Sigmoid colon (tissue), 6 donors: ENCODE measurements at regions not wholly inside any gene's neighbourhood (a gene's known extent, or its start where the extent isn't known, plus 50 kb on each side); places are given as distances from the start of the nearest gene placed in this dataset.

Source experiments
- DNase-seq: peaks from one replicate; pipeline ENCODE4 v3.0.0-alpha.2; 2019
- H3K27ac ChIP-seq, 4 donors: fragments of 200-600 bp; sonication (generic); one replicate each; pipeline ENCODE4 v1.5.1; 2016 to 2019; ENCODE audit warnings: mild to moderate bottlenecking in 1 of 4
- H3K27me3 ChIP-seq, 3 donors: fragments of 200-600 bp; sonication (generic); one replicate each; pipeline ENCODE4 v1.5.1; 2019; ENCODE audit warnings: mild to moderate bottlenecking in 1 of 3
- H3K36me3 ChIP-seq, 4 donors: fragments of 200-600 bp; sonication (generic); one replicate each; pipeline ENCODE4 v1.5.1; 2016 to 2019
- H3K4me1 ChIP-seq, 4 donors: fragments of 200-600 bp; sonication (generic); one replicate each; pipeline ENCODE4 v1.5.1; 2017 to 2019
- H3K4me3 ChIP-seq, 4 donors: fragments of 200-600 bp; sonication (generic); one replicate each; pipeline ENCODE4 v1.5.1; 2017 to 2019; ENCODE audit warnings: mild to moderate bottlenecking in 2 of 4, moderate library complexity in 1 of 4
- H3K9me3 ChIP-seq, 4 donors: fragments of 200-600 bp in 3 of 4; sonication (generic) in 3 of 4; one replicate each; pipeline versions ENCODE4 v1.5.1 to v1.6.1; 2013 to 2019
- EP300 ChIP-seq, 4 donors: sonication (generic); formaldehyde crosslinking; IDR thresholded peaks; one replicate each; pipeline ENCODE4 v1.6.1; 2017; ENCODE audit warnings: antibody characterized with exemption in 4 of 4
- POLR2A ChIP-seq, 2 donors: fragments of 450-650 bp; IDR thresholded peaks; one replicate each; pipeline ENCODE4 v1.6.1; 2016; ENCODE audit warnings: antibody characterized with exemption in 2 of 2, mild to moderate bottlenecking in 2 of 2, moderate library complexity in 2 of 2
- POLR2AphosphoS5 ChIP-seq, 4 donors: sonication (generic); formaldehyde crosslinking; IDR thresholded peaks; one replicate each; pipeline ENCODE4 v1.6.1; 2017; ENCODE audit warnings: antibody characterized with exemption in 4 of 4
- WGBS, 2 donors: extraction: QIAGEN DNeasy Blood & Tissue Kit; methylation state at CpG; one replicate each; pipeline ENCODE4 v1.1.7; 2013; 5-methylcytosine and 5-hydroxymethylcytosine counted together
- intact Hi-C: fragments of 100-400 bp; cut with DNase I; formaldehyde crosslinking; loops from one replicate; pipeline ENCODE4 v1.15.1; 2023
- TF ChIP-seq, protein P1 (sequence below), 4 experiments: fragments of 450-650 bp in 3 of 4; fragments of 200-600 bp in 1 of 4; IDR thresholded peaks; one replicate each; pipeline ENCODE4 v1.5.1; 2016 to 2019; ENCODE audit warnings: antibody characterized with exemption in 4 of 4, mild to moderate bottlenecking in 3 of 4, moderate library complexity in 2 of 4
- donor health status: healthy with polysubstance abuse.
- donor health status: healthy.

GRCh38 chr10:77715536-77715935 lies 77.9 kb upstream of the KCNMA1 start:
- Histone ChIP-seq H3K9me3 (no peaks in the 10 kb centered on the region), H3K4me1 (peaks cover 0 to 8% (median 5%) of the 10 kb centered on the region in 4 donors), H3K27ac (no peak overlapping the region), H3K36me3 (no peaks in the 10 kb centered on the region), H3K27me3 (no peaks in the 10 kb centered on the region), H3K4me3 (no peak overlapping the region)
- no peak for DNase-seq
- intact Hi-C loops: no loop called here
- 87 to 94% methylated on average over 1 of the region's 1 CpG for WGBS, 2 donors
- TF ChIP-seq, protein P1, sequence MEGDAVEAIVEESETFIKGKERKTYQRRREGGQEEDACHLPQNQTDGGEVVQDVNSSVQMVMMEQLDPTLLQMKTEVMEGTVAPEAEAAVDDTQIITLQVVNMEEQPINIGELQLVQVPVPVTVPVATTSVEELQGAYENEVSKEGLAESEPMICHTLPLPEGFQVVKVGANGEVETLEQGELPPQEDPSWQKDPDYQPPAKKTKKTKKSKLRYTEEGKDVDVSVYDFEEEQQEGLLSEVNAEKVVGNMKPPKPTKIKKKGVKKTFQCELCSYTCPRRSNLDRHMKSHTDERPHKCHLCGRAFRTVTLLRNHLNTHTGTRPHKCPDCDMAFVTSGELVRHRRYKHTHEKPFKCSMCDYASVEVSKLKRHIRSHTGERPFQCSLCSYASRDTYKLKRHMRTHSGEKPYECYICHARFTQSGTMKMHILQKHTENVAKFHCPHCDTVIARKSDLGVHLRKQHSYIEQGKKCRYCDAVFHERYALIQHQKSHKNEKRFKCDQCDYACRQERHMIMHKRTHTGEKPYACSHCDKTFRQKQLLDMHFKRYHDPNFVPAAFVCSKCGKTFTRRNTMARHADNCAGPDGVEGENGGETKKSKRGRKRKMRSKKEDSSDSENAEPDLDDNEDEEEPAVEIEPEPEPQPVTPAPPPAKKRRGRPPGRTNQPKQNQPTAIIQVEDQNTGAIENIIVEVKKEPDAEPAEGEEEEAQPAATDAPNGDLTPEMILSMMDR (IDR thresholded peaks at IDR 0.05): no peak
- TF ChIP-seq EP300 (IDR thresholded peaks at IDR 0.05): no peak
- TF ChIP-seq POLR2A (IDR thresholded peaks at IDR 0.05): no peak

- Histone ChIP-seq H3K27me3 (no peaks in the 10 kb centered on the region), H3K4me1 (peaks cover 0 to 9% (median 5%) of the 10 kb centered on the region in 4 donors), H3K4me3 (no peak overlapping the region), H3K9me3 (no peaks in the 10 kb centered on the region), H3K27ac (no peak overlapping the region), H3K36me3 (no peaks in the 10 kb centered on the region)
- intact Hi-C loops: no loop called here
- 52 to 67% methylated on average over 3 of the region's 3 CpGs for WGBS, 2 donors
- TF ChIP-seq, protein P1 (IDR thresholded peaks at IDR 0.05): no peak
- TF ChIP-seq EP300 (IDR thresholded peaks at IDR 0.05): no peak
- TF ChIP-seq POLR2A (IDR thresholded peaks at IDR 0.05): no peak
- no peak for TF ChIP-seq POLR2AphosphoS5 (IDR thresholded peaks at IDR 0.05)
- DNase-seq: no peak
Observed at GRCh38 chr10:77715088-77715487, 77.5 kb upstream of the KCNMA1 start.

DNA sequence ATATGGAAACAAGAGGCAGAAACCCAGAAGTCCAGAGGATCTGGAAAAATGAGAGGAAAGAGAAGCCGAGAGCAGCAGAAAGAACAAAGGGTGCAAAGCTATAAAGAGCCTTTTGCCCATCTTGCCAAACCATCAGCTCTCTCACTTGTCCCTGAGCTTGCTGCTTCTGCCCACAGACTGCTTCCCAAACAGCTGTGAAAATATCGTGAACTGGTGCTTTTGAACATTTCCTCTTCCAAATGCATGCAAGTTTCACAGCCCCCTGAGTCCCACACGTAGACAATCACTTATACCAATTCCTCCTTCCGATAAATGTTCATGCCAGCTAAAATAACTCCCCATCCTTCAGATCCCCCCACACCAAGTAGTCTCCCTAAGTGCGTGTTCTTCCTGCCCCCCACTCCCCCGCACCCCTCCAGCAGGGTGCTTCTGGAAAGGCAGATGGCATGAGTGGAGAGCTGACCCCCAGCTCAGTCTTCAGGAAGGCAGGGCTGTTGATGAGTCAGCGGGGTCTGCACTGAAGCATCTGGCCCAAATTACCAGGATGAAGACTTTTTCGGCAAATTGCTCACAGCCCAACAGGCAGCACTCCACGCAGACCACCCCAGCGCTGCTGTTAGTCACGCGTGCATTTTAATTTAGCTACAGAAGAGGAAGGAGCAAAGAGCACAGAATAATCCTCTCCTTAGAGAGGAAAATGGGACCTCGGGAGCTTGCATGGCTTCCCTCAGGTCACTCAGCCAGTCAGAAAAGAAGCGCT lies 76.1 kb upstream of the KCNMA1 start:
- Histone ChIP-seq H3K27me3 (no peaks in the 10 kb centered on the region), H3K4me1 (peaks cover 0 to 9% (median 5%) of the 10 kb centered on the region in 4 donors), H3K9me3 (no peaks in the 10 kb centered on the region), H3K36me3 (no peaks in the 10 kb centered on the region), H3K27ac (no peak overlapping the region), H3K4me3 (no peak overlapping the region)
- intact Hi-C loops: loop anchor here (5.0 kb wide), 2 partner anchors 321 to 546 kb away; no protein-coding TSS in a partner anchor
- WGBS, 2 donors: 59 to 77% methylated on average over 14 of the region's 14 CpGs
- no peak for TF ChIP-seq POLR2AphosphoS5 (IDR thresholded peaks at IDR 0.05)
- no peak for TF ChIP-seq EP300 (IDR thresholded peaks at IDR 0.05)
- no peak for TF ChIP-seq POLR2A (IDR thresholded peaks at IDR 0.05)
- TF ChIP-seq, protein P1 (IDR thresholded peaks at IDR 0.05): no peak
- no peak for DNase-seq

GRCh38 chr10:77712207-77712606 lies 74.6 kb upstream of the KCNMA1 start:
- intact Hi-C loops: loop anchor here (5.0 kb wide), 2 partner anchors 320 to 545 kb away; no protein-coding TSS in a partner anchor
- H3K27me3 ChIP-seq: no peaks in the 10 kb centered on the region
- TF ChIP-seq, protein P1 (IDR thresholded peaks at IDR 0.05): no peak
- no peak for TF ChIP-seq EP300 (IDR thresholded peaks at IDR 0.05)
- TF ChIP-seq POLR2AphosphoS5 (IDR thresholded peaks at IDR 0.05): no peak
- TF ChIP-seq POLR2A (IDR thresholded peaks at IDR 0.05): no peak
- no peaks in the 10 kb centered on the region for H3K9me3 ChIP-seq
- H3K4me3 ChIP-seq: no peak overlapping the region
- 95 to 98% methylated on average over 1 of the region's 1 CpG for WGBS, 2 donors
- H3K4me1 ChIP-seq: peaks cover 0 to 9% (median 5%) of the 10 kb centered on the region in 4 donors
- no peak for DNase-seq
- H3K27ac ChIP-seq: no peak overlapping the region
- H3K36me3 ChIP-seq: no peaks in the 10 kb centered on the region
